Stimulated activated CD4-positive, alpha-beta T cell treated with anti-CD3 and anti-CD28 coated beads, Interleukin-2, amount 100 ng/mL, for 24 hours (primary cell): ENCODE measurements at regions not wholly inside any gene's neighbourhood (a gene's known extent, or its start where the extent isn't known, plus 50 kb on each side); places are given as distances from the start of the nearest gene placed in this dataset.

Experiments used
- DNase-seq, 2 donors: peaks; one replicate each; pipeline ENCODE4 v3.0.0-alpha.2; 2020

- no peak for DNase-seq
Observed at GRCh38 chr3:5429517-5429890, 242.0 kb downstream of the EDEM1 start.

- DNase-seq = no peak
Observed at GRCh38 chr3:5430701-5431100, 243.2 kb downstream of the EDEM1 start.

GRCh38 chr3:5431146-5431545 is 243.6 kb downstream of the EDEM1 start:
- no peak for DNase-seq

- DNase-seq = no peak
Observed at GRCh38 chr3:5431811-5432378, 244.4 kb downstream of the EDEM1 start.

- DNase-seq = no peak
Observed at GRCh38 chr3:5437296-5437782, 249.8 kb downstream of the EDEM1 start.

GRCh38 chr3:5437783-5438323 is 250.3 kb downstream of the EDEM1 start:
- no peak for DNase-seq

- DNase-seq = no peak
Observed at GRCh38 chr3:5441401-5441800, 253.9 kb downstream of the EDEM1 start.

GRCh38 chr3:5442106-5442785 is 254.7 kb downstream of the EDEM1 start:
- DNase-seq = no peak

GRCh38 chr3:5442786-5443138 is 255.3 kb downstream of the EDEM1 start:
- no peak for DNase-seq

GRCh38 chr3:5444253-5444652 is 256.7 kb downstream of the EDEM1 start:
- no peak for DNase-seq

- no peak for DNase-seq
Observed at GRCh38 chr3:5445676-5446201, 258.2 kb downstream of the EDEM1 start.

GRCh38 chr3:5448246-5448645 is 260.7 kb downstream of the EDEM1 start:
- DNase-seq = no peak

GRCh38 chr3:5448816-5449215 is 261.3 kb downstream of the EDEM1 start:
- no peak for DNase-seq

GRCh38 chr3:5456199-5456598 is 268.7 kb downstream of the EDEM1 start:
- DNase-seq = no peak

- DNase-seq = no peak
Observed at GRCh38 chr3:5458526-5458925, 271.0 kb downstream of the EDEM1 start.

- no peak for DNase-seq
Observed at GRCh38 chr3:5462086-5462485, 274.6 kb downstream of the EDEM1 start.

GRCh38 chr3:5463991-5464390 is 276.5 kb downstream of the EDEM1 start:
- no peak for DNase-seq

- no peak for DNase-seq
Observed at GRCh38 chr3:5464649-5465048, 277.1 kb downstream of the EDEM1 start.

GRCh38 chr3:5465183-5465582 is 277.7 kb downstream of the EDEM1 start:
- DNase-seq = no peak

- DNase-seq = no peak
Observed at GRCh38 chr3:5466065-5466464, 278.6 kb downstream of the EDEM1 start.

- no peak for DNase-seq
Observed at GRCh38 chr3:5466717-5467116, 279.2 kb downstream of the EDEM1 start.

- no peak for DNase-seq
Observed at GRCh38 chr3:5473471-5473870, 286.0 kb downstream of the EDEM1 start.

GRCh38 chr3:5476403-5476802 is 288.9 kb downstream of the EDEM1 start:
- DNase-seq = no peak

GRCh38 chr3:5479229-5479799 is 291.8 kb downstream of the EDEM1 start:
- no peak for DNase-seq
